HEK293 (cell line): ENCODE measurements at regions not wholly inside any gene's neighbourhood (a gene's known extent, or its start where the extent isn't known, plus 50 kb on each side); places are given as distances from the start of the nearest gene placed in this dataset.

Source experiments
- SP7 ChIP-seq: fragments of 450-650 bp; formaldehyde crosslinking; IDR thresholded peaks from 2 replicates; pipeline ENCODE4 v1.5.1; 2016; ENCODE audit warnings: missing biosample characterization, missing genetic modification characterization
- TCF7L2 ChIP-seq: IDR thresholded peaks from 2 replicates; pipeline ENCODE4 v1.6.1; 2011; ENCODE audit warnings: low read depth, mild to moderate bottlenecking, inconsistent platforms, low read length, moderate library complexity, borderline replicate concordance
- ZIC2 ChIP-seq: fragments of 450-650 bp; formaldehyde crosslinking; IDR thresholded peaks from 2 replicates; pipeline ENCODE4 v1.5.1; 2016; ENCODE audit warnings: missing biosample characterization, missing genetic modification characterization
- ZNF146 ChIP-seq: fragments of 450-650 bp; formaldehyde crosslinking; IDR thresholded peaks from 2 replicates; pipeline ENCODE4 v1.5.1; 2016; ENCODE audit warnings: missing biosample characterization, missing genetic modification characterization
- ZNF24 ChIP-seq: fragments of 450-650 bp; formaldehyde crosslinking; IDR thresholded peaks from 2 replicates; pipeline ENCODE4 v1.5.1; 2016; ENCODE audit warnings: missing biosample characterization, missing genetic modification characterization
- ZNF311 ChIP-seq: fragments of 450-650 bp; formaldehyde crosslinking; IDR thresholded peaks from 2 replicates; pipeline ENCODE4 v1.5.1; 2017; ENCODE audit warnings: missing biosample characterization, missing genetic modification characterization, borderline replicate concordance
- ZNF423 ChIP-seq: fragments of 450-650 bp; formaldehyde crosslinking; IDR thresholded peaks from 2 replicates; pipeline ENCODE4 v1.5.1; 2016; ENCODE audit warnings: missing biosample characterization, missing genetic modification characterization
- ZNF510 ChIP-seq: fragments of 450-650 bp; formaldehyde crosslinking; IDR thresholded peaks from 2 replicates; pipeline ENCODE4 v1.5.1; 2018; ENCODE audit warnings: mild to moderate bottlenecking, missing genetic modification characterization, missing biosample characterization; ENCODE audit not compliant: insufficient replicate concordance
- ZNF660 ChIP-seq: fragments of 450-650 bp; IDR thresholded peaks from 2 replicates; pipeline ENCODE4 v1.5.1; 2018; ENCODE audit warnings: missing biosample characterization, mild to moderate bottlenecking, missing genetic modification characterization
- ZNF76 ChIP-seq: fragments of 450-650 bp; formaldehyde crosslinking; IDR thresholded peaks from 2 replicates; pipeline ENCODE4; 2016; ENCODE audit warnings: low read depth, missing biosample characterization, missing genetic modification characterization, borderline replicate concordance
- TF ChIP-seq, protein P1 (sequence below): fragments of 450-650 bp; formaldehyde crosslinking; IDR thresholded peaks from 2 replicates; pipeline ENCODE4 v1.5.1; 2016; ENCODE audit warnings: missing biosample characterization, missing genetic modification characterization
- TF ChIP-seq, protein P2 (sequence below): fragments of 450-650 bp; formaldehyde crosslinking; IDR thresholded peaks from 2 replicates; pipeline ENCODE4 v1.5.1; 2016; ENCODE audit warnings: missing biosample characterization, missing genetic modification characterization

DNA sequence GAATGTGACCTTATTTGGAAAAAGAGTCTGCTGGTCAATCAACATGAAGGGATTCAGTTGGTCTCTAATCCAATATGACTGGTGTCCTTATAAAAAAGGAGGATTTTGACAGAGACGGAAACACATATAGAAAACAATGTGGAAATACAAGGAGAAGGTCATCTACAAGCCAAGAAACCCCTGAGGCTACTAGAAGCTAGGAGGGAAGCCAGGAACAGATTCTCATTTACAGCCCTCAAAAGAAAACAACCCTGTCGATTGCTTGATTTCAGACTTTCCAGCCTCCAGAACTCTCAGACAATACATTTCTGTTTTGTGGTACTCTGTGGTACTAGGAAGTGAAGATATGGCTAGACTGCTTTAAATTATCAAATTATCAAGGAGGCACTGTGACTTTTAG is 162.9 kb upstream of the IGF1R start:
- TF ChIP-seq, protein P1, sequence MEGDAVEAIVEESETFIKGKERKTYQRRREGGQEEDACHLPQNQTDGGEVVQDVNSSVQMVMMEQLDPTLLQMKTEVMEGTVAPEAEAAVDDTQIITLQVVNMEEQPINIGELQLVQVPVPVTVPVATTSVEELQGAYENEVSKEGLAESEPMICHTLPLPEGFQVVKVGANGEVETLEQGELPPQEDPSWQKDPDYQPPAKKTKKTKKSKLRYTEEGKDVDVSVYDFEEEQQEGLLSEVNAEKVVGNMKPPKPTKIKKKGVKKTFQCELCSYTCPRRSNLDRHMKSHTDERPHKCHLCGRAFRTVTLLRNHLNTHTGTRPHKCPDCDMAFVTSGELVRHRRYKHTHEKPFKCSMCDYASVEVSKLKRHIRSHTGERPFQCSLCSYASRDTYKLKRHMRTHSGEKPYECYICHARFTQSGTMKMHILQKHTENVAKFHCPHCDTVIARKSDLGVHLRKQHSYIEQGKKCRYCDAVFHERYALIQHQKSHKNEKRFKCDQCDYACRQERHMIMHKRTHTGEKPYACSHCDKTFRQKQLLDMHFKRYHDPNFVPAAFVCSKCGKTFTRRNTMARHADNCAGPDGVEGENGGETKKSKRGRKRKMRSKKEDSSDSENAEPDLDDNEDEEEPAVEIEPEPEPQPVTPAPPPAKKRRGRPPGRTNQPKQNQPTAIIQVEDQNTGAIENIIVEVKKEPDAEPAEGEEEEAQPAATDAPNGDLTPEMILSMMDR (tag by site-specific recombination) = no peak
- TF ChIP-seq ZNF510 (tag by site-specific recombination) (no peak), ZIC2 (tag by site-specific recombination) (no peak), ZNF24 (tag by site-specific recombination) (no peak), ZNF423 (tag by site-specific recombination) (no peak), SP7 (no peak), ZNF311 (tag by site-specific recombination) (no peak), ZNF660 (tag by site-specific recombination) (no peak), TCF7L2 (no peak), ZNF76 (tag by site-specific recombination) (no peak), ZNF146 (tag by site-specific recombination) (no peak)
- TF ChIP-seq, protein P2, sequence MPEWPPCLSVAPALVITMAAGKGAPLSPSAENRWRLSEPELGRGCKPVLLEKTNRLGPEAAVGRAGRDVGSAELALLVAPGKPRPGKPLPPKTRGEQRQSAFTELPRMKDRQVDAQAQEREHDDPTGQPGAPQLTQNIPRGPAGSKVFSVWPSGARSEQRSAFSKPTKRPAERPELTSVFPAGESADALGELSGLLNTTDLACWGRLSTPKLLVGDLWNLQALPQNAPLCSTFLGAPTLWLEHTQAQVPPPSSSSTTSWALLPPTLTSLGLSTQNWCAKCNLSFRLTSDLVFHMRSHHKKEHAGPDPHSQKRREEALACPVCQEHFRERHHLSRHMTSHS = no peak
